ENCODE measurements at regions not wholly inside any gene's neighbourhood (a gene's known extent, or its start where the extent isn't known, plus 50 kb on each side); places are given as distances from the start of the nearest gene placed in this dataset.
"Not testable (repeated sequence)": the region's sequence is repeated elsewhere in the genome, so short reads cannot be mapped to it uniquely, and the experiment has no call there.

- DNase-seq: no peak
Measured at GRCh38 chr4:72875545-72875944, 194.0 kb downstream of the COX18 start.

GRCh38 chr4:72875138-72875537 lies 194.4 kb downstream of the COX18 start:
- no peak for DNase-seq

- DNase-seq: no peak
Measured at GRCh38 chr4:72864898-72865297, 204.6 kb downstream of the COX18 start.

- not testable (repeated sequence) for DNase-seq
Measured at GRCh38 chr4:72864277-72864676, 205.2 kb downstream of the COX18 start.

- DNase-seq: no peak
Measured at GRCh38 chr4:72860766-72861165, 208.8 kb downstream of the COX18 start.

- no peak for DNase-seq
Measured at GRCh38 chr4:72858328-72858727, 211.2 kb downstream of the COX18 start.

GRCh38 chr4:72857787-72858186 lies 211.7 kb downstream of the COX18 start:
- DNase-seq: no peak

- DNase-seq: no peak
Measured at GRCh38 chr4:72857216-72857615, 212.3 kb downstream of the COX18 start.

- DNase-seq: peak in 1 of 4 experiments; percentile 1
Measured at GRCh38 chr4:72846280-72847111, 223.0 kb downstream of the COX18 start.

GRCh38 chr4:72843466-72843865 lies 226.1 kb downstream of the COX18 start:
- DNase-seq: no peak

- DNase-seq: no peak
Measured at GRCh38 chr4:72842323-72842722, 227.2 kb downstream of the COX18 start.

GRCh38 chr4:72840166-72840565 lies 229.3 kb downstream of the COX18 start:
- not testable (repeated sequence) for DNase-seq

GRCh38 chr4:72828864-72829263 lies 240.7 kb downstream of the COX18 start:
- DNase-seq: no peak

- DNase-seq: no peak
Measured at GRCh38 chr4:72827968-72828367, 241.5 kb downstream of the COX18 start.

GRCh38 chr4:72820107-72820506 lies 249.4 kb downstream of the COX18 start:
- no peak for DNase-seq

GRCh38 chr4:72817012-72817411 lies 248.0 kb upstream of the ADAMTS3 start:
- no peak for DNase-seq

- no peak for DNase-seq
Measured at GRCh38 chr4:72814241-72814640, 245.2 kb upstream of the ADAMTS3 start.

- DNase-seq: no peak
Measured at GRCh38 chr4:72809208-72809607, 240.2 kb upstream of the ADAMTS3 start.

GRCh38 chr4:72805284-72805683 lies 236.3 kb upstream of the ADAMTS3 start:
- DNase-seq: no peak

GRCh38 chr4:72797486-72797885 lies 228.5 kb upstream of the ADAMTS3 start:
- no peak for DNase-seq

- no peak for DNase-seq
Measured at GRCh38 chr4:72791054-72791453, 222.0 kb upstream of the ADAMTS3 start.

GRCh38 chr4:72786401-72786990 lies 217.5 kb upstream of the ADAMTS3 start:
- DNase-seq: no peak

- no peak for DNase-seq
Measured at GRCh38 chr4:72779241-72779640, 210.2 kb upstream of the ADAMTS3 start.

- DNase-seq: no peak
Measured at GRCh38 chr4:72777436-72777835, 208.4 kb upstream of the ADAMTS3 start.
